Activated CD4-positive, alpha-beta T cell treated with anti-CD3 and anti-CD28 coated beads for 36 hours (primary cell): ENCODE measurements at regions not wholly inside any gene's neighbourhood (a gene's known extent, or its start where the extent isn't known, plus 50 kb on each side); places are given as distances from the start of the nearest gene placed in this dataset.
"Not testable (repeated sequence)": the region's sequence is repeated elsewhere in the genome, so short reads cannot be mapped to it uniquely, and the experiment has no call there.

ENCODE experiments used
- ATAC-seq: fragments of 200-7000 bp; cut with Tn5 transposase; one replicate; pipeline ENCODE4 v1.10.0; 2021; ENCODE audit warnings: mild to moderate bottlenecking, moderate library complexity
- CTCF ChIA-PET: fragments of 350-600 bp; sonication (Branson Sonifier 250); formaldehyde crosslinking; loops from one replicate; lab custom pipeline; 2021; ENCODE audit warnings: antibody characterized with exemption; lab: Charles Lee
- POLR2A ChIA-PET: fragments of 350-600 bp; sonication (Branson Sonifier 250); formaldehyde crosslinking; loops from one replicate; lab custom pipeline; 2021; ENCODE audit warnings: antibody characterized with exemption, inconsistent platforms; lab: Charles Lee
- DNase-seq: peaks from one replicate; pipeline ENCODE4 v3.0.0-alpha.2; 2020
- H3K27ac Mint-ChIP-seq: one replicate; pipeline ENCODE4 v1.8.0; 2021; ENCODE audit warnings: mixed read lengths
- H3K27me3 Mint-ChIP-seq: one replicate; pipeline ENCODE4 v1.8.0; 2021; ENCODE audit warnings: mixed read lengths
- H3K36me3 Mint-ChIP-seq: one replicate; pipeline ENCODE4 v1.8.0; 2021; ENCODE audit warnings: low read depth, mixed read lengths
- H3K4me1 Mint-ChIP-seq: one replicate; pipeline ENCODE4 v1.8.0; 2021; ENCODE audit warnings: mixed read lengths
- H3K4me3 Mint-ChIP-seq: one replicate; pipeline ENCODE4 v1.8.0; 2021; ENCODE audit warnings: mild to moderate bottlenecking, moderate library complexity, mixed read lengths
- H3K9me3 Mint-ChIP-seq: one replicate; pipeline ENCODE4 v1.8.0; 2021; ENCODE audit warnings: low read depth, mixed read lengths
- intact Hi-C, 2 experiments: fragments of 100-400 bp; cut with DNase I in 1 of 2; cut with micrococcal nuclease in 1 of 2; formaldehyde crosslinking; loops; one replicate each; pipeline versions ENCODE4 v1.14.2 to v1.15.1; 2022 to 2024; cut with DNase I, micrococcal nuclease

DNA sequence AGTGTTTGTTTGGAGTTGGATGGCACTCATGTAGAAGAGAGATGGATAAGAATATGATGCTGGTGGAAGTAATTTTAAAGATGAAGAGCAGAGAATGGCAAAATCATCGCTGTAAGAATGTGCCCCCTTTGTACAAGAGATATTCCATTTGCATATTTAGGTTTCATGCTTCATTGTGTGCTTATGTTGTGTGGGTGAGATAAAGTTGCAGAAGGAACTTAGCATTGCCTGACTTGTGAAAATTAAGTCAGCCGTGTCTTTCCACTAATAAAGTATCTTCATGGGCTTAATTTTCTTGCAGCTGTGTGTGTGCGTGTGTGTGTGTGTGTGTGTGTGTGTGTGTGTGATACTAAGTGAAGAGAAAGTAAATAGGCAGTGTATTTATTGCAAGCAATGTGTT lies 381.9 kb downstream of the OTUD1 start:
- no peak overlapping the region for H3K27ac Mint-ChIP-seq
- ChIA-PET CTCF (interaction anchor here (0.6 kb wide), 1 partner anchor 214 kb away, joined by 3 read pairs; no protein-coding TSS in a partner anchor), POLR2A (no interaction called here)
- no peaks in the 10 kb centered on the region for H3K27me3 Mint-ChIP-seq
- H3K4me3 Mint-ChIP-seq: no peak overlapping the region
- DNase-seq: no peak
- intact Hi-C loops: no loop called here
- no peaks in the 10 kb centered on the region for H3K9me3 Mint-ChIP-seq
- no peak for ATAC-seq
- H3K4me1 Mint-ChIP-seq: no peaks in the 10 kb centered on the region
- no peaks in the 10 kb centered on the region for H3K36me3 Mint-ChIP-seq

DNA sequence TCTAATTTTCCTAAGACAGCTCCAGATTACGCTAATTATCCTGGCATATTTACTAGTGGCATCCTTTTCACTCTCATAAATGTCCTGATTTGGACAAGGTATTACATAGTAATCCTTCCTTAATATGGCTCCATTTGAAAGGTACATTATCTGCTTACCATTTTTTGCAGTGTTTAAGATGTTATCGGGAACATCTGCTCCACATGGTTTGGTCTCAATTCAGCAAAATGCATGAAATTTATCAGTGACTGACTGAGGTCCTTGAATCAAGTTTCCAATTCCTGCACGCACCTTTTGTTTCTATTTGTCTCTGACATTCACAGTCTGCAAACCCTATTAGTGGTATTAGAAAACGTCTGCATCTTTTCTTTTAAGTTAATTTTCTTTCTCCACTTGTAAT lies 384.1 kb upstream of the KIAA1217 start:
- DNase-seq (no peak), ATAC-seq (no peak)
- POLR2A ChIA-PET: no interaction called here
- no peaks in the 10 kb centered on the region for H3K4me1 Mint-ChIP-seq
- no peak overlapping the region for H3K27ac Mint-ChIP-seq
- no peaks in the 10 kb centered on the region for H3K27me3 Mint-ChIP-seq
- H3K36me3 Mint-ChIP-seq: no peaks in the 10 kb centered on the region
- intact Hi-C loops: no loop called here
- CTCF ChIA-PET: no interaction called here
- H3K4me3 Mint-ChIP-seq: no peak overlapping the region
- no peaks in the 10 kb centered on the region for H3K9me3 Mint-ChIP-seq

DNA sequence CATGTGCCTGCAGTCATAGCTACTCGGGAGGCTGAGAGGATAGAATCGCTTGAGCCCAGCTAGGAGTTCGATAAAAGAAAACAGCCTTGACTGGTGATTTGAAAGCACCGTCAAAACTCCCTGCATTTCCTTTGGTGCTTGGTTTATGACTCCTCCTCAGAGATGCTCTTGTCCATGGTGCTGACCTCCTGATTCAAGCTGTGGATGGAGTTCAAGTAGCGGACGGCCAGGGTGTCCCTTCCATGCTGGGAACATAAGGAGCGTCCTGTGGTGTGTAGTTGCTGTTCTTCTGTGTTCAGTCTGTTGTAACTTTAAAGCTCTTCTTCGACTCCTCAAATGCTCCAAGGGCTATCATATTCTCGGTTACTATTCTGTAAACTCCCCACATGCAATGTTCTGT lies 382.5 kb upstream of the KIAA1217 start:
- H3K4me3 Mint-ChIP-seq: no peak overlapping the region
- H3K9me3 Mint-ChIP-seq: no peaks in the 10 kb centered on the region
- ChIA-PET CTCF (no interaction called here), POLR2A (no interaction called here)
- no peaks in the 10 kb centered on the region for H3K27me3 Mint-ChIP-seq
- H3K4me1 Mint-ChIP-seq: no peaks in the 10 kb centered on the region
- H3K27ac Mint-ChIP-seq: no peak overlapping the region
- ATAC-seq: no peak
- DNase-seq: peak; percentile 6
- no peaks in the 10 kb centered on the region for H3K36me3 Mint-ChIP-seq
- intact Hi-C loops: no loop called here

GRCh38 chr10:23829556-23829955 lies 379.4 kb upstream of the KIAA1217 start:
- DNase-seq (no peak), ATAC-seq (no peak)
- intact Hi-C loops: no loop called here
- ChIA-PET POLR2A (no interaction called here), CTCF (no interaction called here)
- Mint-ChIP-seq H3K4me1 (no peaks in the 10 kb centered on the region), H3K9me3 (no peaks in the 10 kb centered on the region), H3K36me3 (no peaks in the 10 kb centered on the region), H3K27me3 (peaks cover 4% of the 10 kb centered on the region), H3K4me3 (no peak overlapping the region), H3K27ac (no peak overlapping the region)

GRCh38 chr10:23834091-23834490 lies 374.8 kb upstream of the KIAA1217 start:
- no peak for DNase-seq
- no peak overlapping the region for H3K4me3 Mint-ChIP-seq
- H3K4me1 Mint-ChIP-seq: no peaks in the 10 kb centered on the region
- intact Hi-C loops: no loop called here
- ChIA-PET POLR2A (no interaction called here), CTCF (no interaction called here)
- H3K36me3 Mint-ChIP-seq: no peaks in the 10 kb centered on the region
- peaks cover 4% of the 10 kb centered on the region for H3K27me3 Mint-ChIP-seq
- no peaks in the 10 kb centered on the region for H3K9me3 Mint-ChIP-seq
- no peak overlapping the region for H3K27ac Mint-ChIP-seq
- no peak for ATAC-seq

DNA sequence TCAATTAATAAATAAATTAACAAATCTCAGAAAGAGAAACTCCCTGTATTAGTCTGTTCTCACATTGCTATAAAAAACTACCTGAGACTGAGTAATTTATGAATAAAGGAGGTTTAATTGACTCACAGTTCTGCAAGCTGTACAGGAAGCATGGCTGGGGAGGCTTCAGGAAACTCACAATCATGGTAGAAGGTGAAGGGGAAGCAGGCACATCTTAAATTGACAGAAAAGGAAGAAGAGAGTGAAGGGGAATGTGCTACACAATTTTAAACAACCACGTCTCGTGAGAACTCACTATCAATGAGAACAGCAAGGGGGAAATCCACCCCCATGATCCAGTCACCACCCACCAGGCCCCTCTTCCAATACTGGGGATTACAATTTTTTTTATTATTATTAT lies 358.3 kb upstream of the KIAA1217 start:
- ChIA-PET POLR2A (no interaction called here), CTCF (no interaction called here)
- ATAC-seq: no peak
- Mint-ChIP-seq H3K36me3 (no peaks in the 10 kb centered on the region), H3K4me1 (no peaks in the 10 kb centered on the region), H3K27me3 (no peaks in the 10 kb centered on the region), H3K9me3 (peaks cover 5% of the 10 kb centered on the region), H3K27ac (no peak overlapping the region), H3K4me3 (no peak overlapping the region)
- intact Hi-C loops: no loop called here
- no peak for DNase-seq

- Mint-ChIP-seq H3K27ac (no peak overlapping the region), H3K36me3 (no peaks in the 10 kb centered on the region), H3K27me3 (no peaks in the 10 kb centered on the region), H3K4me3 (no peak overlapping the region), H3K9me3 (no peaks in the 10 kb centered on the region), H3K4me1 (no peaks in the 10 kb centered on the region)
- DNase-seq: no peak
- ATAC-seq: no peak
- intact Hi-C loops: no loop called here
- ChIA-PET POLR2A (no interaction called here), CTCF (no interaction called here)
Measured at GRCh38 chr10:23859598-23859997, 349.3 kb upstream of the KIAA1217 start.

GRCh38 chr10:23864631-23865147 lies 344.2 kb upstream of the KIAA1217 start:
- DNase-seq (no peak), ATAC-seq (no peak)
- intact Hi-C loops: no loop called here
- Mint-ChIP-seq H3K4me1 (no peaks in the 10 kb centered on the region), H3K36me3 (no peaks in the 10 kb centered on the region), H3K27me3 (no peaks in the 10 kb centered on the region), H3K27ac (no peak overlapping the region), H3K4me3 (no peak overlapping the region), H3K9me3 (no peaks in the 10 kb centered on the region)
- CTCF ChIA-PET: no interaction called here
- POLR2A ChIA-PET: no interaction called here

GRCh38 chr10:23866985-23867384 lies 342.0 kb upstream of the KIAA1217 start:
- H3K27me3 Mint-ChIP-seq, CTCF ChIA-PET, H3K4me1 Mint-ChIP-seq, POLR2A ChIA-PET, H3K27ac Mint-ChIP-seq, DNase-seq, H3K9me3 Mint-ChIP-seq, ATAC-seq, H3K4me3 Mint-ChIP-seq, H3K36me3 Mint-ChIP-seq, intact Hi-C loops: not testable (repeated sequence)

GRCh38 chr10:23868121-23868520 lies 340.8 kb upstream of the KIAA1217 start:
- Mint-ChIP-seq H3K4me3 (no peak overlapping the region), H3K36me3 (no peaks in the 10 kb centered on the region), H3K4me1 (no peaks in the 10 kb centered on the region), H3K9me3 (no peaks in the 10 kb centered on the region), H3K27me3 (peaks cover 7% of the 10 kb centered on the region), H3K27ac (no peak overlapping the region)
- POLR2A ChIA-PET: no interaction called here
- CTCF ChIA-PET: no interaction called here
- intact Hi-C loops: no loop called here
- DNase-seq (no peak), ATAC-seq (no peak)

DNA sequence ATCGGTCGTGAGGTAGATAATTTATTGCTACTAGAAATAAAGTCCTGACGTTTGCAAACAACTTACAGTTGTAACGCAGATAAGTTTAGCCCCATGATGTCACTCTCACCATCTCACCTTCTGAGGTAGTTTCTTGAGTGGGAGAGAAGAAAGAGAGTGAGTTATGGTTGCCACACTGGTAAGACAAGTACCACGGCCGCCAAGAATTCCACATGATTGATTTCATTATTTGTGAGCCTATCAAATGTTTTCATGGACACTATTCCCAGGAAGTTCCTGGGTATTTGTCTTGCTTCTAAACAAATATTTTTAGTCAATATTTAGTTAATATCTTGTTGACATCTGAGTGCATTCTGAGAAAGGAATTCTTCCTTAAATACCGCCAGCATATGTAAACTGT lies 339.4 kb upstream of the KIAA1217 start:
- DNase-seq (no peak), ATAC-seq (no peak)
- Mint-ChIP-seq H3K36me3 (no peaks in the 10 kb centered on the region), H3K27me3 (peaks cover 9% of the 10 kb centered on the region), H3K27ac (no peak overlapping the region), H3K4me1 (no peaks in the 10 kb centered on the region), H3K9me3 (no peaks in the 10 kb centered on the region), H3K4me3 (no peak overlapping the region)
- POLR2A ChIA-PET: no interaction called here
- intact Hi-C loops: no loop called here
- CTCF ChIA-PET: no interaction called here

DNA sequence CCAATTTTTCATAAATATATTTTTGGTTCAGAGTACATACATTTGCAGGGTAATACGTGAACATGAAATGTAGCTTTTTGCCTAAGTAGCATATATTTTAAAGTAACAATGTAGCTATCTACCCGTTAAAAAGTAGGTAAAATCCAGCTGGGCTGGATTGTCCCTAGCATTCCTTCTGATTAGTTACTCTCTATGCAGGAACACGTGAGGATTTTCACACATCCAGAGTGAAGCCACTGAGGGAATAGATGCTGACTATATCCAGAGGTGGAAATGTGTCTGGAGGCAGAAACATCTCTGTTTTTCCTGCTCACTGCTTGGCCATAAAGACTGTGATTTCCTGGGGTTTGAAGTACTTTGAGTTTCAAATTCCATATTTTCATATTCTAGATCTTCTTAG lies 338.9 kb upstream of the KIAA1217 start:
- Mint-ChIP-seq H3K4me3 (no peak overlapping the region), H3K36me3 (no peaks in the 10 kb centered on the region), H3K9me3 (no peaks in the 10 kb centered on the region), H3K27ac (no peak overlapping the region), H3K4me1 (no peaks in the 10 kb centered on the region), H3K27me3 (peaks cover 9% of the 10 kb centered on the region)
- CTCF ChIA-PET: no interaction called here
- POLR2A ChIA-PET: no interaction called here
- DNase-seq (no peak), ATAC-seq (no peak)
- intact Hi-C loops: no loop called here
